Activated CD4-positive, alpha-beta memory T cell treated with anti-CD3 and anti-CD28 coated beads, Interleukin-2, amount 10 ng/mL, durations not matched to agents 7 days and 5 days (primary cell): ENCODE measurements at regions not wholly inside any gene's neighbourhood (a gene's known extent, or its start where the extent isn't known, plus 50 kb on each side); places are given as distances from the start of the nearest gene placed in this dataset.
"Not testable (repeated sequence)": the region's sequence is repeated elsewhere in the genome, so short reads cannot be mapped to it uniquely, and the experiment has no call there.

Experiments used
- CTCF ChIA-PET: fragments of 350-600 bp; sonication (Branson Sonifier 250); formaldehyde crosslinking; loops from one replicate; lab custom pipeline; 2021; ENCODE audit warnings: antibody characterized with exemption, inconsistent platforms; lab: Charles Lee
- POLR2A ChIA-PET: fragments of 350-600 bp; sonication (Branson Sonifier 250); formaldehyde crosslinking; loops from one replicate; lab custom pipeline; 2021; ENCODE audit warnings: antibody characterized with exemption; lab: Charles Lee
- DNase-seq: peaks from one replicate; pipeline ENCODE4 v3.0.0-alpha.2; 2020
- H3K27ac Mint-ChIP-seq: one replicate; pipeline ENCODE4 v1.8.0; 2021; ENCODE audit warnings: mild to moderate bottlenecking, mixed read lengths
- H3K27me3 Mint-ChIP-seq: one replicate; pipeline ENCODE4 v1.8.0; 2021; ENCODE audit warnings: mixed read lengths
- H3K36me3 Mint-ChIP-seq: one replicate; pipeline ENCODE4 v1.8.0; 2021; ENCODE audit warnings: low read depth, mixed read lengths
- H3K4me1 Mint-ChIP-seq: one replicate; pipeline ENCODE4 v1.8.0; 2021; ENCODE audit warnings: mixed read lengths
- H3K4me3 Mint-ChIP-seq: one replicate; pipeline ENCODE4 v1.8.0; 2021; ENCODE audit warnings: mild to moderate bottlenecking, mixed read lengths
- H3K9me3 Mint-ChIP-seq: one replicate; pipeline ENCODE4 v1.8.0; 2021; ENCODE audit warnings: mixed read lengths

- POLR2A ChIA-PET: no interaction called here
- Mint-ChIP-seq H3K36me3 (no peaks in the 10 kb centered on the region), H3K4me3 (no peak overlapping the region), H3K27ac (no peak overlapping the region), H3K4me1 (no peaks in the 10 kb centered on the region), H3K27me3 (no peaks in the 10 kb centered on the region), H3K9me3 (no peaks in the 10 kb centered on the region)
- no peak for DNase-seq
- CTCF ChIA-PET: no interaction called here
These were observed 64.6 kb upstream of the P2RY1 start for GRCh38 chr3:152770296-152770695.

GRCh38 chr3:152771120-152771519 lies 63.8 kb upstream of the P2RY1 start:
- no peak overlapping the region for H3K27ac Mint-ChIP-seq
- no peak for DNase-seq
- H3K9me3 Mint-ChIP-seq: no peaks in the 10 kb centered on the region
- POLR2A ChIA-PET: no interaction called here
- CTCF ChIA-PET: no interaction called here
- no peaks in the 10 kb centered on the region for H3K4me1 Mint-ChIP-seq
- H3K4me3 Mint-ChIP-seq: no peak overlapping the region
- no peaks in the 10 kb centered on the region for H3K36me3 Mint-ChIP-seq
- H3K27me3 Mint-ChIP-seq: no peaks in the 10 kb centered on the region

- no peaks in the 10 kb centered on the region for H3K4me1 Mint-ChIP-seq
- ChIA-PET CTCF (no interaction called here), POLR2A (no interaction called here)
These were observed 62.2 kb upstream of the P2RY1 start for GRCh38 chr3:152772674-152773225.

GRCh38 chr3:152773633-152774032 lies 61.3 kb upstream of the P2RY1 start:
- Mint-ChIP-seq H3K36me3 (no peaks in the 10 kb centered on the region), H3K27ac (no peak overlapping the region), H3K4me3 (no peak overlapping the region), H3K27me3 (no peaks in the 10 kb centered on the region), H3K4me1 (no peaks in the 10 kb centered on the region), H3K9me3 (no peaks in the 10 kb centered on the region)
- DNase-seq: no peak
- ChIA-PET CTCF (no interaction called here), POLR2A (no interaction called here)

More at GRCh38 chr3:152772674-152773225, 62.2 kb upstream of the P2RY1 start:
- DNase-seq: no peak
- no peak overlapping the region for H3K4me3 Mint-ChIP-seq
- H3K27me3 Mint-ChIP-seq: no peaks in the 10 kb centered on the region
- H3K27ac Mint-ChIP-seq: no peak overlapping the region
- no peaks in the 10 kb centered on the region for H3K9me3 Mint-ChIP-seq
- H3K36me3 Mint-ChIP-seq: no peaks in the 10 kb centered on the region

GRCh38 chr3:152774230-152774629 lies 60.7 kb upstream of the P2RY1 start:
- CTCF ChIA-PET, H3K4me3 Mint-ChIP-seq, H3K4me1 Mint-ChIP-seq, POLR2A ChIA-PET, DNase-seq, H3K27ac Mint-ChIP-seq, H3K27me3 Mint-ChIP-seq, H3K9me3 Mint-ChIP-seq, H3K36me3 Mint-ChIP-seq: not testable (repeated sequence)

- ChIA-PET POLR2A (no interaction called here), CTCF (no interaction called here)
- no peak overlapping the region for H3K4me3 Mint-ChIP-seq
- no peaks in the 10 kb centered on the region for H3K4me1 Mint-ChIP-seq
- no peak for DNase-seq
- no peaks in the 10 kb centered on the region for H3K27me3 Mint-ChIP-seq
- no peaks in the 10 kb centered on the region for H3K9me3 Mint-ChIP-seq
- H3K27ac Mint-ChIP-seq: no peak overlapping the region
- no peaks in the 10 kb centered on the region for H3K36me3 Mint-ChIP-seq
These were observed 56.9 kb upstream of the P2RY1 start for GRCh38 chr3:152778022-152778421.

- no peak for DNase-seq
- no peaks in the 10 kb centered on the region for H3K27me3 Mint-ChIP-seq
- no peaks in the 10 kb centered on the region for H3K36me3 Mint-ChIP-seq
- H3K4me1 Mint-ChIP-seq: no peaks in the 10 kb centered on the region
- no peak overlapping the region for H3K4me3 Mint-ChIP-seq
- ChIA-PET POLR2A (no interaction called here), CTCF (no interaction called here)
- no peak overlapping the region for H3K27ac Mint-ChIP-seq
- no peaks in the 10 kb centered on the region for H3K9me3 Mint-ChIP-seq
These were observed 55.3 kb upstream of the P2RY1 start for GRCh38 chr3:152779653-152780052.

- H3K27me3 Mint-ChIP-seq: no peaks in the 10 kb centered on the region
- H3K36me3 Mint-ChIP-seq: no peaks in the 10 kb centered on the region
- CTCF ChIA-PET: no interaction called here
- no peak overlapping the region for H3K27ac Mint-ChIP-seq
- no peak for DNase-seq
- H3K4me3 Mint-ChIP-seq: no peak overlapping the region
- POLR2A ChIA-PET: no interaction called here
- peaks cover 3% of the 10 kb centered on the region for H3K9me3 Mint-ChIP-seq
- no peaks in the 10 kb centered on the region for H3K4me1 Mint-ChIP-seq
These were observed 54.4 kb upstream of the P2RY1 start for GRCh38 chr3:152780553-152780952.

- no peaks in the 10 kb centered on the region for H3K36me3 Mint-ChIP-seq
These were observed 49.9 kb upstream of the P2RY1 start for GRCh38 chr3:152785051-152785450.

More at GRCh38 chr3:152785051-152785450, 49.9 kb upstream of the P2RY1 start:
- no peak overlapping the region for H3K4me3 Mint-ChIP-seq
- no peak overlapping the region for H3K27ac Mint-ChIP-seq
- H3K9me3 Mint-ChIP-seq: peaks cover 5% of the 10 kb centered on the region
- ChIA-PET POLR2A (no interaction called here), CTCF (no interaction called here)
- H3K4me1 Mint-ChIP-seq: no peaks in the 10 kb centered on the region
- DNase-seq: no peak
- H3K27me3 Mint-ChIP-seq: no peaks in the 10 kb centered on the region
